DMS53 (cell line): ENCODE measurements at regions not wholly inside any gene's neighbourhood (a gene's known extent, or its start where the extent isn't known, plus 50 kb on each side); places are given as distances from the start of the nearest gene placed in this dataset.

Source experiments
- DNase-seq: peaks from one replicate; lab custom pipeline; 2025; lab: John Stamatoyannopoulos, UW

GRCh38 chr4:153076861-153077260 is 127.4 kb upstream of the TRIM2 start:
- no peak for DNase-seq

- no peak for DNase-seq
Measured at GRCh38 chr4:153079857-153080391, 124.3 kb upstream of the TRIM2 start.

- DNase-seq = no peak
Measured at GRCh38 chr4:153081006-153081580, 123.2 kb upstream of the TRIM2 start.

GRCh38 chr4:153081693-153082092 is 122.5 kb upstream of the TRIM2 start:
- no peak for DNase-seq

GRCh38 chr4:153082322-153083301 is 121.6 kb upstream of the TRIM2 start:
- DNase-seq = no peak

GRCh38 chr4:153083447-153083947 is 120.7 kb upstream of the TRIM2 start:
- peak; percentile 91 for DNase-seq

- no peak for DNase-seq
Measured at GRCh38 chr4:153084224-153084979, 119.8 kb upstream of the TRIM2 start.

- DNase-seq = peak; percentile 63
Measured at GRCh38 chr4:153084980-153085630, 119.1 kb upstream of the TRIM2 start.

- DNase-seq = no peak
Measured at GRCh38 chr4:153087671-153088194, 116.5 kb upstream of the TRIM2 start.

GRCh38 chr4:153089742-153090141 is 114.5 kb upstream of the TRIM2 start:
- no peak for DNase-seq

- DNase-seq = no peak
Measured at GRCh38 chr4:153090181-153090580, 114.1 kb upstream of the TRIM2 start.

GRCh38 chr4:153090670-153091385 is 113.4 kb upstream of the TRIM2 start:
- DNase-seq = peak; percentile 17

GRCh38 chr4:153093396-153093795 is 110.8 kb upstream of the TRIM2 start:
- no peak for DNase-seq

- no peak for DNase-seq
Measured at GRCh38 chr4:153093802-153094201, 110.4 kb upstream of the TRIM2 start.

GRCh38 chr4:153094435-153094834 is 109.8 kb upstream of the TRIM2 start:
- no peak for DNase-seq

GRCh38 chr4:153095448-153096204 is 108.6 kb upstream of the TRIM2 start:
- DNase-seq = peak; percentile 3

GRCh38 chr4:153096344-153096743 is 107.9 kb upstream of the TRIM2 start:
- no peak for DNase-seq

- no peak for DNase-seq
Measured at GRCh38 chr4:153098427-153098826, 105.8 kb upstream of the TRIM2 start.

GRCh38 chr4:153099391-153100140 is 104.7 kb upstream of the TRIM2 start:
- DNase-seq = no peak
